HCT116 (cell line): ENCODE measurements at regions not wholly inside any gene's neighbourhood (a gene's known extent, or its start where the extent isn't known, plus 50 kb on each side); places are given as distances from the start of the nearest gene placed in this dataset.

Source experiments
- ATAC-seq: fragments of 200-7000 bp; cut with Tn5 transposase; 2 replicates; pipeline ENCODE4 v1.9.1; 2020; ENCODE audit warnings: mild to moderate bottlenecking, moderate library complexity
- BruUV-seq: library from RNA; stranded (reverse); fragments of 400-500 nt; replicated peaks from 2 replicates; lab custom pipeline; 2021; lab: Mats Ljungman, UMichigan
- CTCF ChIA-PET: fragments of 300-600 bp; sonication (Branson Sonifier 250); formaldehyde crosslinking; loops from one replicate; lab custom pipeline; 2021; ENCODE audit warnings: antibody characterized with exemption; lab: Charles Lee
- POLR2A ChIA-PET: fragments of 300-600, 350-600 bp; sonication (Branson Sonifier 250); formaldehyde crosslinking; loops from one replicate; lab custom pipeline; 2021; ENCODE audit warnings: antibody characterized with exemption; lab: Charles Lee
- RAD21 ChIA-PET, 2 experiments: fragments of 300-600 bp; sonication (Branson Sonifier 250); formaldehyde crosslinking; loops; one replicate each; lab custom pipeline; 2023; ENCODE audit warnings: low total read pairs in 2 of 2; ENCODE audit not compliant: uncharacterized antibody in 2 of 2, unreplicated experiment in 2 of 2, low non-redundant PET in 1 of 2; lab: Charles Lee
- DNase-seq: peaks from one replicate; pipeline ENCODE4 v3.0.0-alpha.2; 2010; ENCODE audit warnings: low read depth, low spot score
- H2AFZ ChIP-seq: fragments of 200-600 bp; shearing (Covaris generic), sonication (generic); 2 replicates; pipeline ENCODE4 v1.6.1; 2017; ENCODE audit warnings: low read depth, mixed run types, mixed read lengths, antibody characterized with exemption, low read length; ENCODE audit not compliant: poor library complexity, severe bottlenecking
- H3K27ac ChIP-seq: 2 replicates; pipeline ENCODE4 v1.5.1; 2012; ENCODE audit warnings: low read depth, low read length
- H3K27me3 ChIP-seq: fragments of 200-600 bp; sonication (generic); 2 replicates; pipeline ENCODE4 v1.6.1; 2016; ENCODE audit warnings: mixed run types, low read length, mixed read lengths; ENCODE audit not compliant: insufficient read depth
- H3K36me3 ChIP-seq, 2 experiments: fragments of 200-500 bp in 1 of 2; fragments of 200-600 bp in 1 of 2; sonication (Bioruptor generic) in 1 of 2; sonication (generic) in 1 of 2; 2 replicates each; pipeline versions ENCODE4 v1.5.1 to v1.6.1; 2014 to 2016; ENCODE audit warnings: low read length in 2 of 2, inconsistent platforms in 1 of 2, mixed read lengths in 1 of 2, mixed run types in 1 of 2; ENCODE audit not compliant: insufficient read depth in 2 of 2, control insufficient read depth in 1 of 2
- H3K4me1 ChIP-seq, 2 experiments: fragments of 200-600 bp in 1 of 2; sonication (generic) in 1 of 2; 2 replicates each; pipeline versions ENCODE4 v1.5.1 to v1.6.1; 2012 to 2017; ENCODE audit warnings: low read length in 2 of 2, inconsistent platforms in 1 of 2, mild to moderate bottlenecking in 1 of 2, mixed read lengths in 1 of 2, mixed run types in 1 of 2, moderate library complexity in 1 of 2; ENCODE audit not compliant: insufficient read depth in 2 of 2, control insufficient read depth in 1 of 2
- H3K4me2 ChIP-seq: fragments of 200-600 bp; sonication (generic); 2 replicates; pipeline ENCODE4 v1.6.1; 2017; ENCODE audit warnings: mixed run types, low read length, mixed read lengths
- H3K4me3 ChIP-seq, 2 experiments: fragments of 200-600 bp in 1 of 2; sonication (generic) in 1 of 2; replicated peaks in 1 of 2; 2 replicates each; pipeline ENCODE4 v1.5.1; 2011 to 2016; ENCODE audit warnings: low read length in 2 of 2, control low read depth in 1 of 2, low read depth in 1 of 2, mild to moderate bottlenecking in 1 of 2, mixed read lengths in 1 of 2, mixed run types in 1 of 2
- H3K79me2 ChIP-seq: fragments of 200-600 bp; sonication (generic); 2 replicates; pipeline ENCODE4 v1.6.1; 2017; ENCODE audit warnings: mild to moderate bottlenecking, mixed run types, low read length, moderate library complexity, mixed read lengths; ENCODE audit not compliant: insufficient read depth
- H3K9ac ChIP-seq: fragments of 200-600 bp; sonication (generic); 2 replicates; pipeline ENCODE4 v1.6.1; 2016; ENCODE audit warnings: low read length, mixed read lengths
- H3K9me2 ChIP-seq: fragments of 200-600 bp; sonication (generic), shearing (Covaris generic); 2 replicates; pipeline ENCODE4 v1.6.1; 2017; ENCODE audit warnings: mixed run types, mild to moderate bottlenecking, moderate library complexity; ENCODE audit not compliant: insufficient read depth
- H3K9me3 ChIP-seq, 2 experiments: fragments of 200-500 bp in 1 of 2; fragments of 200-600 bp in 1 of 2; sonication (Bioruptor generic) in 1 of 2; sonication (generic) in 1 of 2; 2 replicates each; pipeline ENCODE4 v1.6.1; 2014 to 2017; ENCODE audit warnings: low read length in 2 of 2, mixed read lengths in 2 of 2, inconsistent platforms in 1 of 2, low read depth in 1 of 2, mild to moderate bottlenecking in 1 of 2, mixed run types in 1 of 2, moderate library complexity in 1 of 2; ENCODE audit not compliant: control insufficient read depth in 1 of 2, insufficient read depth in 1 of 2
- H4K20me1 ChIP-seq: fragments of 200-600 bp; sonication (generic), shearing (Covaris generic); 2 replicates; pipeline ENCODE4 v1.6.1; 2017; ENCODE audit warnings: mixed run types, mild to moderate bottlenecking, moderate library complexity; ENCODE audit not compliant: insufficient read depth
- CBX3 ChIP-seq: IDR thresholded peaks from 2 replicates; pipeline ENCODE4 v1.6.1; 2012; ENCODE audit warnings: low read depth
- EGR1 ChIP-seq: IDR thresholded peaks from 2 replicates; pipeline ENCODE4 v1.6.1; 2012; ENCODE audit warnings: low read depth
- ELF1 ChIP-seq: IDR thresholded peaks from 2 replicates; pipeline ENCODE4 v1.6.1; 2012; ENCODE audit warnings: low read depth, borderline replicate concordance
- EZH2phosphoT487 ChIP-seq: fragments of 200-600 bp; IDR thresholded peaks from 2 replicates; pipeline ENCODE4 v1.6.1; 2018; ENCODE audit warnings: antibody characterized with exemption, borderline replicate concordance
- POLR2AphosphoS5 ChIP-seq: IDR thresholded peaks from 2 replicates; pipeline ENCODE4 v1.6.1; 2011; ENCODE audit warnings: mild to moderate bottlenecking, low read depth, low read length, moderate library complexity
- ZNF274 ChIP-seq: fragments of 200-500 bp; sonication (Bioruptor generic); IDR thresholded peaks from 2 replicates; pipeline ENCODE4 v1.6.1; 2014; ENCODE audit warnings: mild to moderate bottlenecking, low read depth, low read length, inconsistent platforms
- intact Hi-C: fragments of 100-400 bp; cut with micrococcal nuclease; formaldehyde crosslinking; loops from 2 replicates; pipeline ENCODE4 v1.10.0; 2022
- TF ChIP-seq, protein P1 (sequence below): IDR thresholded peaks from 2 replicates; pipeline ENCODE4 v1.6.1; 2011; ENCODE audit warnings: mild to moderate bottlenecking, low read length, moderate library complexity; ENCODE audit not compliant: insufficient replicate concordance; ENCODE audit errors: extremely low read depth
- TF ChIP-seq, protein P2 (sequence below), 3 experiments: fragments of 200-600 bp in 1 of 3; sonication (generic) in 1 of 3; IDR thresholded peaks in 2 of 3; conservative IDR thresholded peaks in 1 of 3; 2 replicates each; pipeline ENCODE4 v1.5.1; 2012 to 2017; ENCODE audit warnings: low read depth in 2 of 3, low read length in 2 of 3, antibody characterized with exemption in 1 of 3, borderline replicate concordance in 1 of 3, control low read depth in 1 of 3, mild to moderate bottlenecking in 1 of 3, mixed read lengths in 1 of 3, mixed run types in 1 of 3, moderate library complexity in 1 of 3; ENCODE audit not compliant: insufficient read depth in 1 of 3

DNA sequence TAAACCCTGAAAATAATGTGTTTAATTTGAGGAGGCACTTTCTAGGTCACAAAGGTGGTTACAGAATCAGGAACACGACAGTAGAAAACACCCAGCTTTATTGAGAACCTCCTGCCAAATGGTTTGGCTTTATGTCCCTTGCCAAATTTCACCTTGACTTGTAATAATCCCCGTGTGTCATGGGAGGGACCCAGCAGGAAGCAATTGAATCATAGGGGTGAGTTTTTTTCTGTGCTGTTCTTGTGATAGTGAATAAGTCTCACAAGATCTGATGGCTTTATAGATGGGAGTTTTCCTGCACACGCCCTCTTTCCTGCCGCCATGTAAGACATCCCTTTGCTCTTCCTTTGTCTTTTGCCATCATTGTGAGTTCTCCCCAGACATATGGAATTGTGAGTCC, 193.8 kb upstream of the KLF6 start:
- DNase-seq: no peak
- no peaks in the 10 kb centered on the region for H3K79me2 ChIP-seq

More for the DNA sequence above, 193.8 kb upstream of the KLF6 start:
- ChIA-PET RAD21 (no interaction called here), CTCF (no interaction called here), POLR2A (no interaction called here)
- Histone ChIP-seq H4K20me1 (no peaks in the 10 kb centered on the region), H3K4me1 (peaks cover 0 to 16% of the 10 kb centered on the region in 2 experiments; a peak in 2 of 4 replicates), H3K4me3 (no peak overlapping the region), H3K36me3 (no peaks in the 10 kb centered on the region), H3K9me2 (no peaks in the 10 kb centered on the region), H3K27me3 (no peaks in the 10 kb centered on the region), H3K9me3 (no peaks in the 10 kb centered on the region), H3K27ac (no peak overlapping the region), H3K4me2 (peak overlapping the region; percentile 18), H2AFZ (peak overlapping the region; percentile 5), H3K9ac (no peak overlapping the region)
- intact Hi-C loops: no loop called here
- no TSS peak for BruUV-seq
- ATAC-seq: no peak
- TF ChIP-seq CBX3: no peak
- TF ChIP-seq, protein P1, sequence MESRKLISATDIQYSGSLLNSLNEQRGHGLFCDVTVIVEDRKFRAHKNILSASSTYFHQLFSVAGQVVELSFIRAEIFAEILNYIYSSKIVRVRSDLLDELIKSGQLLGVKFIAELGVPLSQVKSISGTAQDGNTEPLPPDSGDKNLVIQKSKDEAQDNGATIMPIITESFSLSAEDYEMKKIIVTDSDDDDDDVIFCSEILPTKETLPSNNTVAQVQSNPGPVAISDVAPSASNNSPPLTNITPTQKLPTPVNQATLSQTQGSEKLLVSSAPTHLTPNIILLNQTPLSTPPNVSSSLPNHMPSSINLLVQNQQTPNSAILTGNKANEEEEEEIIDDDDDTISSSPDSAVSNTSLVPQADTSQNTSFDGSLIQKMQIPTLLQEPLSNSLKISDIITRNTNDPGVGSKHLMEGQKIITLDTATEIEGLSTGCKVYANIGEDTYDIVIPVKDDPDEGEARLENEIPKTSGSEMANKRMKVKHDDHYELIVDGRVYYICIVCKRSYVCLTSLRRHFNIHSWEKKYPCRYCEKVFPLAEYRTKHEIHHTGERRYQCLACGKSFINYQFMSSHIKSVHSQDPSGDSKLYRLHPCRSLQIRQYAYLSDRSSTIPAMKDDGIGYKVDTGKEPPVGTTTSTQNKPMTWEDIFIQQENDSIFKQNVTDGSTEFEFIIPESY: no peak
- no peak for TF ChIP-seq ZNF274
- no peak for TF ChIP-seq EGR1
- no peak for TF ChIP-seq POLR2AphosphoS5
- TF ChIP-seq EZH2phosphoT487: no peak
- no peak for TF ChIP-seq ELF1
- TF ChIP-seq, protein P2, sequence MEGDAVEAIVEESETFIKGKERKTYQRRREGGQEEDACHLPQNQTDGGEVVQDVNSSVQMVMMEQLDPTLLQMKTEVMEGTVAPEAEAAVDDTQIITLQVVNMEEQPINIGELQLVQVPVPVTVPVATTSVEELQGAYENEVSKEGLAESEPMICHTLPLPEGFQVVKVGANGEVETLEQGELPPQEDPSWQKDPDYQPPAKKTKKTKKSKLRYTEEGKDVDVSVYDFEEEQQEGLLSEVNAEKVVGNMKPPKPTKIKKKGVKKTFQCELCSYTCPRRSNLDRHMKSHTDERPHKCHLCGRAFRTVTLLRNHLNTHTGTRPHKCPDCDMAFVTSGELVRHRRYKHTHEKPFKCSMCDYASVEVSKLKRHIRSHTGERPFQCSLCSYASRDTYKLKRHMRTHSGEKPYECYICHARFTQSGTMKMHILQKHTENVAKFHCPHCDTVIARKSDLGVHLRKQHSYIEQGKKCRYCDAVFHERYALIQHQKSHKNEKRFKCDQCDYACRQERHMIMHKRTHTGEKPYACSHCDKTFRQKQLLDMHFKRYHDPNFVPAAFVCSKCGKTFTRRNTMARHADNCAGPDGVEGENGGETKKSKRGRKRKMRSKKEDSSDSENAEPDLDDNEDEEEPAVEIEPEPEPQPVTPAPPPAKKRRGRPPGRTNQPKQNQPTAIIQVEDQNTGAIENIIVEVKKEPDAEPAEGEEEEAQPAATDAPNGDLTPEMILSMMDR (IDR thresholded peaks at IDR 0.05 in 2 of 3, conservative IDR thresholded peaks at IDR 0.05 in 1 of 3; ENCODE audit: borderline replicate concordance in 1 of 3, insufficient read depth in 1 of 3, low read depth in 2 of 3, low read length in 2 of 3): no peak
